CD4-positive, alpha-beta T cell (primary cell): ENCODE measurements at regions not wholly inside any gene's neighbourhood (a gene's known extent, or its start where the extent isn't known, plus 50 kb on each side); places are given as distances from the start of the nearest gene placed in this dataset.

Experiments
- ATAC-seq: fragments of 200-7000 bp; cut with Tn5 transposase; one replicate; pipeline ENCODE4 v1.10.0; 2022; ENCODE audit warnings: mild to moderate bottlenecking; ENCODE audit not compliant: poor library complexity
- CTCF ChIA-PET: fragments of 350-600 bp; sonication (Branson Sonifier 250); formaldehyde crosslinking; loops from one replicate; lab custom pipeline; 2021; ENCODE audit warnings: antibody characterized with exemption, inconsistent platforms; lab: Charles Lee
- POLR2A ChIA-PET: fragments of 350-600 bp; sonication (Branson Sonifier 250); formaldehyde crosslinking; loops from one replicate; lab custom pipeline; 2021; ENCODE audit warnings: antibody characterized with exemption, inconsistent platforms; lab: Charles Lee
- DNase-seq, 14 experiments: peaks; one replicate each; pipeline ENCODE4 v3.0.0-alpha.2; 2013 to 2020; ENCODE audit warnings: mixed read lengths in 2 of 14
- H3K27ac ChIP-seq, 2 donors: one replicate each; pipeline versions ENCODE4 v1.5.1 to v1.7.0; 2013; ENCODE audit warnings: low read length in 2 of 2, low read depth in 1 of 2, mild to moderate bottlenecking in 1 of 2
- H3K27me3 ChIP-seq, 2 experiments: 1 replicate in 1 of 2; 2 replicates in 1 of 2; pipeline versions ENCODE4 v1.6.1 to v1.7.0; 2013; ENCODE audit warnings: low read length in 2 of 2, control low read depth in 1 of 2, mild to moderate bottlenecking in 1 of 2, moderate library complexity in 1 of 2; ENCODE audit not compliant: insufficient read depth in 2 of 2, control insufficient read depth in 1 of 2
- H3K36me3 ChIP-seq: one replicate; pipeline ENCODE4 v1.6.1; 2013; ENCODE audit warnings: low read length, control low read depth; ENCODE audit not compliant: insufficient read depth
- H3K4me1 ChIP-seq: one replicate; pipeline ENCODE4 v1.6.1; 2013; ENCODE audit warnings: low read length, control low read depth; ENCODE audit not compliant: insufficient read depth
- H3K4me3 ChIP-seq: one replicate; pipeline ENCODE4 v1.5.1; 2013; ENCODE audit warnings: mild to moderate bottlenecking, low read length, moderate library complexity
- H3K9me3 ChIP-seq, 2 experiments: 1 replicate in 1 of 2; 2 replicates in 1 of 2; pipeline versions ENCODE4 v1.6.1 to v1.7.0; 2013; ENCODE audit warnings: low read length in 2 of 2, mild to moderate bottlenecking in 2 of 2, control low read depth in 1 of 2, moderate library complexity in 1 of 2; ENCODE audit not compliant: control insufficient read depth in 1 of 2, insufficient read depth in 1 of 2
- H3K27ac Mint-ChIP-seq: one replicate; pipeline ENCODE4 v1.8.0; 2020; ENCODE audit warnings: mixed read lengths
- H3K27me3 Mint-ChIP-seq: one replicate; pipeline ENCODE4 v1.8.0; 2021; ENCODE audit warnings: mixed read lengths
- H3K36me3 Mint-ChIP-seq: one replicate; pipeline ENCODE4 v1.8.0; 2021; ENCODE audit warnings: low read depth, mixed read lengths
- H3K4me1 Mint-ChIP-seq: one replicate; pipeline ENCODE4 v1.8.0; 2021; ENCODE audit warnings: low read depth, mixed read lengths
- H3K4me3 Mint-ChIP-seq: one replicate; pipeline ENCODE4 v1.8.0; 2020; ENCODE audit warnings: mild to moderate bottlenecking, mixed read lengths
- H3K9me3 Mint-ChIP-seq: one replicate; pipeline ENCODE4 v1.8.0; 2020; ENCODE audit warnings: mixed read lengths
- intact Hi-C, 2 experiments: fragments of 100-400 bp; cut with DNase I in 1 of 2; cut with micrococcal nuclease in 1 of 2; formaldehyde crosslinking; loops; one replicate each; pipeline versions ENCODE4 v1.15.1 to v1.9.0; 2023 to 2025; cut with DNase I, micrococcal nuclease
- TF ChIP-seq, protein P1 (sequence below): fragments of 200-600 bp; IDR thresholded peaks from one replicate; pipeline ENCODE4 v1.8.0; 2022; ENCODE audit warnings: antibody characterized with exemption, mild to moderate bottlenecking

DNA sequence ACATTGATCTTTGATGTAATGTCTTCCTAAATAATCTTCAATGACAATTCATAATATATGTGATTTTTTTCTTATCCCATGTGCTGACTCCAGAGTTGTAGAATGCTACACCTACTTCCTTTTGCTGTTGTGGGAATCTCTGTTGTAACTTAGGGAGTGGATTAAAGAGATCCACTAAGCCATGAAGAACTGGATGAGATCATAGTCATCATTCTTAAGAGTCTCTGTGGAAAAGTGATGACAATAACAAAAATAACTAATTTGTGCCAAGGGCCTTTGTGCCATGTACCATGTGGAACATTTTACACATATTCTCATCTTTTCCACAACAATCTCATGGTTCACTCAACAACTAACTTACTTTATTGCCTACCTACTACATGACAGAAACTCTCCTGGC is 162.9 kb upstream of the PDZRN3 start:
- no peak for ATAC-seq
- Mint-ChIP-seq H3K36me3 (no peaks in the 10 kb centered on the region), H3K4me1 (no peaks in the 10 kb centered on the region), H3K9me3 (peaks cover 2% of the 10 kb centered on the region), H3K27ac (no peak overlapping the region), H3K4me3 (no peak overlapping the region), H3K27me3 (no peaks in the 10 kb centered on the region)
- Histone ChIP-seq H3K36me3 (no peaks in the 10 kb centered on the region), H3K27ac (no peak overlapping the region), H3K9me3 (no peaks in the 10 kb centered on the region), H3K27me3 (no peaks in the 10 kb centered on the region), H3K4me1 (no peaks in the 10 kb centered on the region), H3K4me3 (no peak overlapping the region)
- POLR2A ChIA-PET: no interaction called here
- CTCF ChIA-PET: no interaction called here
- DNase-seq: no peak
- intact Hi-C loops: no loop called here
- TF ChIP-seq, protein P1, sequence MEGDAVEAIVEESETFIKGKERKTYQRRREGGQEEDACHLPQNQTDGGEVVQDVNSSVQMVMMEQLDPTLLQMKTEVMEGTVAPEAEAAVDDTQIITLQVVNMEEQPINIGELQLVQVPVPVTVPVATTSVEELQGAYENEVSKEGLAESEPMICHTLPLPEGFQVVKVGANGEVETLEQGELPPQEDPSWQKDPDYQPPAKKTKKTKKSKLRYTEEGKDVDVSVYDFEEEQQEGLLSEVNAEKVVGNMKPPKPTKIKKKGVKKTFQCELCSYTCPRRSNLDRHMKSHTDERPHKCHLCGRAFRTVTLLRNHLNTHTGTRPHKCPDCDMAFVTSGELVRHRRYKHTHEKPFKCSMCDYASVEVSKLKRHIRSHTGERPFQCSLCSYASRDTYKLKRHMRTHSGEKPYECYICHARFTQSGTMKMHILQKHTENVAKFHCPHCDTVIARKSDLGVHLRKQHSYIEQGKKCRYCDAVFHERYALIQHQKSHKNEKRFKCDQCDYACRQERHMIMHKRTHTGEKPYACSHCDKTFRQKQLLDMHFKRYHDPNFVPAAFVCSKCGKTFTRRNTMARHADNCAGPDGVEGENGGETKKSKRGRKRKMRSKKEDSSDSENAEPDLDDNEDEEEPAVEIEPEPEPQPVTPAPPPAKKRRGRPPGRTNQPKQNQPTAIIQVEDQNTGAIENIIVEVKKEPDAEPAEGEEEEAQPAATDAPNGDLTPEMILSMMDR: no peak

DNA sequence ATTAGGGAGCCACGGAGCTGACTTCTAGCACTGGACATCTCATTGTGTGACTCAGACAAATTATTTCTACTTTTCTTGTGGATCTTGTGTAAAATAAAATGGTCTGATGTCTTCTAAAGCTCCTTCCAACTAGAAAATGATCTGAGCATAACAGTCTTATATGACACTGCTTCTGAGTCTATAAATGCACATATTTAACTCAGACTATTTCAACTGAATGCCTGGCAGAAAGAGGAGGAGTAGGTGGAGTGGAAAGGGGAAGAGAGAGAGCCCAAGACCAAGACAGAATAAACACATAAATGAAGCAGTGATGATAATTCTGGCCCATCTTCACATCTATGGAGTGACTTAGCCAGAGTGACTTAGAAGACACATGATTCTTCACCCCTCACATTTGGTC is 162.3 kb upstream of the PDZRN3 start:
- no peak for DNase-seq
- Histone ChIP-seq H3K27ac (no peak overlapping the region), H3K36me3 (no peaks in the 10 kb centered on the region), H3K4me3 (no peak overlapping the region), H3K4me1 (no peaks in the 10 kb centered on the region), H3K27me3 (no peaks in the 10 kb centered on the region), H3K9me3 (no peaks in the 10 kb centered on the region)
- Mint-ChIP-seq H3K27ac (no peak overlapping the region), H3K4me1 (no peaks in the 10 kb centered on the region), H3K9me3 (peaks cover 2% of the 10 kb centered on the region), H3K36me3 (no peaks in the 10 kb centered on the region), H3K27me3 (no peaks in the 10 kb centered on the region), H3K4me3 (no peak overlapping the region)
- ChIA-PET CTCF (no interaction called here), POLR2A (no interaction called here)
- no peak for ATAC-seq
- TF ChIP-seq, protein P1: no peak
- intact Hi-C loops: no loop called here

DNA sequence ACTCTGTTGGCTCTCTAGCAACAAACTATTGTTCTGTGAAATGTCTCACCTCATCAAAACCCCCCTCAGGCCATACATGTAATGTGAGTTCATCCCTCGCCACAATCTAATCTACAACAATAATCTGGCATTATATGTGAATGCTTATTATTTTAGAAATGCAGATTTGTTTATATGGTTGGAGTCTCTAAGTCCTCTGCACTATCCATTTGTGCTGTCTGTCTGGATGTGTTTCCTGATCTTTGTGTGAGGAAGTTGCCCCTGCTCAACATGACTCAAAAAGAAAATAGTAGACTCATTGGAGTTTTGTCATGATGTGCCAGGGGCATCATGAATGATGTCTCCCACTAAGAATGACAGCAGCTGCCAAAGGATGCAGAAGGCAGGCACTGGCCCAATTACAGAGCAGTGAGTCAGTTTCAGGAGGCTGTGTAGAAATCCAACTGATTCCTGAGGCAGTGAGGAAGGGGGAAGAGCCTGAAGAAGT is 161.6 kb upstream of the PDZRN3 start:
- Mint-ChIP-seq H3K27me3 (no peaks in the 10 kb centered on the region), H3K36me3 (no peaks in the 10 kb centered on the region), H3K4me3 (no peak overlapping the region), H3K9me3 (peaks cover 2% of the 10 kb centered on the region), H3K4me1 (no peaks in the 10 kb centered on the region), H3K27ac (no peak overlapping the region)
- Histone ChIP-seq H3K9me3 (no peaks in the 10 kb centered on the region), H3K4me3 (no peak overlapping the region), H3K4me1 (no peaks in the 10 kb centered on the region), H3K27me3 (no peaks in the 10 kb centered on the region), H3K36me3 (no peaks in the 10 kb centered on the region), H3K27ac (no peak overlapping the region)
- intact Hi-C loops: no loop called here
- TF ChIP-seq, protein P1: no peak
- DNase-seq (no peak), ATAC-seq (no peak)
- CTCF ChIA-PET: no interaction called here
- POLR2A ChIA-PET: no interaction called here
